Cardiac fibroblast (primary cell): ENCODE measurements at regions not wholly inside any gene's neighbourhood (a gene's known extent, or its start where the extent isn't known, plus 50 kb on each side); places are given as distances from the start of the nearest gene placed in this dataset.

Experiments
- DNase-seq, 2 donors: peaks; one replicate each; pipeline versions ENCODE4 v3.0.0 to v3.0.0-alpha.2; 2010; ENCODE audit warnings: low read depth in 2 of 2
- H3K4me3 ChIP-seq, 2 donors: replicated peaks in 1 of 2; 1 replicate in 1 of 2; 2 replicates in 1 of 2; pipeline ENCODE4 v1.5.1; 2011; ENCODE audit warnings: low read depth in 2 of 2, low read length in 2 of 2, mild to moderate bottlenecking in 2 of 2, moderate library complexity in 1 of 2
- CTCF ChIP-seq: IDR thresholded peaks from one replicate; pipeline ENCODE4 v1.5.1; 2011; ENCODE audit warnings: low read depth, mild to moderate bottlenecking, low read length, inconsistent platforms

- no peak for TF ChIP-seq CTCF
- H3K4me3 ChIP-seq: no peak overlapping the region
- DNase-seq: no peak
Observed at GRCh38 chr3:74173090-74173489, 441.4 kb downstream of the CNTN3 start.

GRCh38 chr3:74167926-74168325, 446.5 kb downstream of the CNTN3 start:
- DNase-seq: no peak
- no peak overlapping the region for H3K4me3 ChIP-seq
- no peak for TF ChIP-seq CTCF

GRCh38 chr3:74165211-74165610, 449.2 kb downstream of the CNTN3 start:
- H3K4me3 ChIP-seq: no peak overlapping the region
- DNase-seq: no peak
- no peak for TF ChIP-seq CTCF

- no peak overlapping the region for H3K4me3 ChIP-seq
- no peak for TF ChIP-seq CTCF
- no peak for DNase-seq
Observed at GRCh38 chr3:74149466-74149865, 465.0 kb downstream of the CNTN3 start.

- no peak for DNase-seq
- no peak for TF ChIP-seq CTCF
Observed at GRCh38 chr3:74145277-74145676, 469.2 kb downstream of the CNTN3 start.

GRCh38 chr3:74139648-74140047, 474.8 kb downstream of the CNTN3 start:
- DNase-seq: no peak
- no peak overlapping the region for H3K4me3 ChIP-seq
- peak; percentile 5 for TF ChIP-seq CTCF

More at GRCh38 chr3:74145277-74145676, 469.2 kb downstream of the CNTN3 start:
- H3K4me3 ChIP-seq: no peak overlapping the region

GRCh38 chr3:74137790-74138189, 476.7 kb downstream of the CNTN3 start:
- DNase-seq: no peak
- H3K4me3 ChIP-seq: no peak overlapping the region
- no peak for TF ChIP-seq CTCF
